Muscle layer of duodenum (tissue), 2 donors: ENCODE measurements at regions not wholly inside any gene's neighbourhood (a gene's known extent, or its start where the extent isn't known, plus 50 kb on each side); places are given as distances from the start of the nearest gene placed in this dataset.

Experiments used
- H3K27ac ChIP-seq: one replicate; pipeline ENCODE4 v1.7.0; 2013; ENCODE audit warnings: mild to moderate bottlenecking, low read length
- H3K27me3 ChIP-seq: one replicate; pipeline ENCODE4 v1.7.0; 2013; ENCODE audit warnings: low read depth, mild to moderate bottlenecking, control low read depth, low read length
- H3K36me3 ChIP-seq, 2 donors: one replicate each; pipeline ENCODE4 v1.7.0; 2013; ENCODE audit warnings: low read length in 2 of 2, control low read depth in 1 of 2, mild to moderate bottlenecking in 1 of 2; ENCODE audit not compliant: insufficient read depth in 2 of 2, control insufficient read depth in 1 of 2
- H3K4me1 ChIP-seq, 2 donors: one replicate each; pipeline ENCODE4 v1.7.0; 2013; ENCODE audit warnings: low read length in 2 of 2, mild to moderate bottlenecking in 2 of 2, control low read depth in 1 of 2, moderate library complexity in 1 of 2; ENCODE audit not compliant: insufficient read depth in 2 of 2, control insufficient read depth in 1 of 2
- H3K4me3 ChIP-seq, 2 donors: one replicate each; pipeline ENCODE4 v1.7.0; 2013; ENCODE audit warnings: low read length in 2 of 2, low read depth in 1 of 2, mild to moderate bottlenecking in 1 of 2
- H3K9me3 ChIP-seq, 2 donors: one replicate each; pipeline ENCODE4 v1.7.0; 2013; ENCODE audit warnings: low read length in 2 of 2, control low read depth in 1 of 2, mild to moderate bottlenecking in 1 of 2; ENCODE audit not compliant: control insufficient read depth in 1 of 2
- donor health status: healthy.

- H3K27ac ChIP-seq, result no peak overlapping the region
- no peaks in the 10 kb centered on the region for H3K27me3 ChIP-seq
- H3K4me1 ChIP-seq, result no peaks in the 10 kb centered on the region
Observed at GRCh38 chr2:152863826-152864225, 145.4 kb downstream of the ARL6IP6 start.

GRCh38 chr2:152861349-152861942 lies 143.0 kb downstream of the ARL6IP6 start:
- H3K27ac ChIP-seq, result no peak overlapping the region
- H3K36me3 ChIP-seq, result no peaks in the 10 kb centered on the region
- no peaks in the 10 kb centered on the region for H3K27me3 ChIP-seq
- no peak overlapping the region for H3K4me3 ChIP-seq
- no peaks in the 10 kb centered on the region for H3K4me1 ChIP-seq
- peaks cover 0 to 3% of the 10 kb centered on the region in 2 donors for H3K9me3 ChIP-seq

More at GRCh38 chr2:152863826-152864225, 145.4 kb downstream of the ARL6IP6 start:
- no peaks in the 10 kb centered on the region for H3K36me3 ChIP-seq
- no peak overlapping the region for H3K4me3 ChIP-seq
- H3K9me3 ChIP-seq, result peaks cover 0 to 3% of the 10 kb centered on the region in 2 donors

DNA sequence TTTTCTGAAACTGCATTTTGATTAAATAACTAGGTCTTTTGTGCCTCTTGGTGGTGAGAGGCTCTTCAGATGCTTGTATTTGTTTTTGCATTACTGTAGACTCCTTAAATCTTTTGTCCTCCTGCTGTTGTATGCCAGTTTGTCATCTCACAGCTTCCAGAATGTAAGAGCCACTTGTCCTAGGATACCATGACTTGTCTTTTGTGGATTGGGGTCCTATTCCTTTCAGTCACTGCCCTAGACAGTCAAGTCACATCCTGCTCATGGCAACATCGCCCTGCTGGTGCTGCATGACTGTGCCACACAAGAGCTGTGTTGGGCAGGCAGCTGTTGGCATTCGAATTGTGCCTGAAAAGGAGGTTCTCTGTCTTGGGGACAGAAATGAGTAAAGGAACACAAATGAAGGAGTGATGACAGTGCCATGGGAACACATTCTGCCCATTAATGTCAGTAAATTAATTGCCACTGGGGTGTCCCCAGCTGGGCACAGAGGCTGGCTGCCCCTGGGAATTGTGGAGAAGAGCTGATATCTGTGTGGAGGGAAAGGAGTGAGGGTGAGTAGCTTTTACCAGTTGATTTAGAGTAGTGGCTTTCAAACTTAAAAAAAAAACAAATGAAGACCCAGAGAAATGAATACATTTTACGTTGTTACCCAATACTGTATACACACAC lies 140.3 kb downstream of the ARL6IP6 start:
- Histone ChIP-seq H3K27ac (no peak overlapping the region), H3K4me1 (no peaks in the 10 kb centered on the region), H3K4me3 (no peak overlapping the region), H3K27me3 (no peaks in the 10 kb centered on the region), H3K9me3 (peaks cover 0 to 2% of the 10 kb centered on the region in 2 donors), H3K36me3 (no peaks in the 10 kb centered on the region)

GRCh38 chr2:152846697-152847470 lies 128.5 kb downstream of the ARL6IP6 start:
- H3K9me3 ChIP-seq, result no peaks in the 10 kb centered on the region

GRCh38 chr2:152835674-152836073 lies 117.3 kb downstream of the ARL6IP6 start:
- no peak overlapping the region for H3K27ac ChIP-seq
- H3K9me3 ChIP-seq, result no peaks in the 10 kb centered on the region
- H3K4me1 ChIP-seq, result no peaks in the 10 kb centered on the region
- H3K27me3 ChIP-seq, result no peaks in the 10 kb centered on the region
- H3K4me3 ChIP-seq, result no peak overlapping the region
- H3K36me3 ChIP-seq, result no peaks in the 10 kb centered on the region

More at GRCh38 chr2:152846697-152847470, 128.5 kb downstream of the ARL6IP6 start:
- no peak overlapping the region for H3K4me3 ChIP-seq
- H3K4me1 ChIP-seq, result no peaks in the 10 kb centered on the region
- no peaks in the 10 kb centered on the region for H3K27me3 ChIP-seq
- no peak overlapping the region for H3K27ac ChIP-seq
- H3K36me3 ChIP-seq, result no peaks in the 10 kb centered on the region

DNA sequence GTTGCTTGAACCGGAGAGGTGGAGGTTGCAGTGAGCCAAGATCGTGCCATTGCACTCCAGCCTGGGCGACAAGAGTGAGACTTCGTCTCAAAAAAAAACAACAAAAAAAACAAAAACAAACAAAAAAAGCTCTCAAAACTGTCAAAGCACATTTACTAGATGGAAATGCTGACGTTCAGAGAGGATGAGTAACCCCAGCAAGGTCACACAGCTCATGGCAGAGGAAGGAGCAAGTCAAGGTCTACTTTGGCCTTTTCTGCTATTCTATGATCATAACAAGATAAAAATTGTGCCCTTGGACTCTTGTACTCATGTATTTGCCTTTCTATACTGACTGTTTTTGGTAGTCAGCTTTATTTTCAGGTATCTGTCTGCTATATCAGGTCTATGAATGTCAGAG lies 109.5 kb downstream of the ARL6IP6 start:
- Histone ChIP-seq H3K9me3 (no peaks in the 10 kb centered on the region), H3K4me3 (no peak overlapping the region), H3K27ac (no peak overlapping the region), H3K4me1 (no peaks in the 10 kb centered on the region), H3K36me3 (no peaks in the 10 kb centered on the region), H3K27me3 (no peaks in the 10 kb centered on the region)

DNA sequence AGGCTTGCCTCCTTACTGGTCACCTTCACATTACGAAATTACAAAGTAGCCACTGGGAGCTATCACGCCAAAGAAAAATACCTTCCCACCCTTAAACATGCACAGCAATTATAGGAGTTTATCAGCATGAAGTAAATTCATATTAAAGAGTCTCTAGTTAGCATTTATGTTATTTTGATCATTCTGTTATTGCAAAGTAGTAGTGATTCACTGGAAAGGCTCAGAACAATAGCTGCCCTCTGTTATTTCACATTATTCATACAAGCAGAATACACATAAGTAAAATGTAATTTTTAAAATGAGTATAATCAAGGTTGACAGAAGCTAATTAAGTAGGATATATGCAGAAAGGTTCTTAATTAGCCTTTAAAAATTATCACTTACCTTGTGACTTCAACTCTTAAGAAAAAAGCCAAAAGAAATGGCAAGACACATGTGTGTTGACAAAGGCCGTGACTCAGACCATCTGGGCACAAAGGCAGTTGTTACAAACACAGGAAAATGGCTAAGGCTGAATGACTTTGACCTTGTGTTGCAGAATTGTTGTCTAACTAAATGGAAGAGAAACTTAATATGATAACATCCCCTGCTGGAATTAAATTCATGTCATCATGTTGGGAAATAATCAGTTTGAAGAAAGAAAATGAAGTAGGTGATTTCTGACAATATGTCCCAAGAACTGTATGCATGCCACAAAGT lies 108.3 kb downstream of the ARL6IP6 start:
- Histone ChIP-seq H3K4me1 (no peaks in the 10 kb centered on the region), H3K27ac (no peak overlapping the region), H3K36me3 (no peaks in the 10 kb centered on the region), H3K4me3 (no peak overlapping the region), H3K9me3 (no peaks in the 10 kb centered on the region), H3K27me3 (no peaks in the 10 kb centered on the region)

DNA sequence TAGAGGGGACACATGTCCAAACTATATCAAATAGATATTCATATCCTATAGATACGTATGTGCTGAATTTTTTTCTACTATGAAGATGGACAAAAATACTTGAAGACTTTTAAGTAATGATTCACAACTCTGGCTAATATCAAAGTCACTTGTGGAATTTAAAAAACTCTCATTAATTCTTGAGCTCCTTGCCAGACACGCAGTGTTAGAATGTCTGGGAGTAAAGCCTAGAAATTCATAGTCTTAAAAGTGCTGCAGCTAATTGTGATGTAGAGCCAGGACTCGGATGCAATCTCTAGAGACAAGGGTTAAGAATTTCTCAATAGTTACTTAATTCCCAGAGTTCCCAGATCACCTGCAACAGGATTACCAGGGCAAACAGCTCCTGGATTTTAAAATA lies 107.4 kb downstream of the ARL6IP6 start:
- no peak overlapping the region for H3K27ac ChIP-seq
- no peak overlapping the region for H3K4me3 ChIP-seq
- H3K36me3 ChIP-seq, result no peaks in the 10 kb centered on the region
- H3K9me3 ChIP-seq, result no peaks in the 10 kb centered on the region
- no peaks in the 10 kb centered on the region for H3K4me1 ChIP-seq
- H3K27me3 ChIP-seq, result no peaks in the 10 kb centered on the region

DNA sequence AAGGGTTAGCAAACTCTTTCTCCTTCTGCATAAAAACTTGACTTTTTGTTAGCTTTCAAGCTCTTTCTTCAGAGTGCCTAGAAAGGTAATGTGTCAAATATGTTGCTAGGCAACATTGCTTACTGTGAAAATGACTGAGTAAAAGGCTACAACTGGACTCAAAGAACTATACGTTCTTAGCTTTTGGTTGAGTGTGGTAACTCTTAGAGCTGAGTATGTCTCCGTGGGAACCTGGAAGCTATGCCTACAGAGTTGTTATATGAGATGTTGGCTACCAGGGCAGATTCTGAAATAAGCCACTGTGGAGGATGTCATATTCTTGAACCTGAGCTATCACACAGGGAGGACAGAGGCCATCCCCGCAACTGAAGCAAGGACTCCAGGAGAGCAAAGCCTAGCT lies 105.5 kb downstream of the ARL6IP6 start:
- Histone ChIP-seq H3K27ac (no peak overlapping the region), H3K4me1 (no peaks in the 10 kb centered on the region), H3K4me3 (no peak overlapping the region), H3K27me3 (no peaks in the 10 kb centered on the region), H3K9me3 (no peaks in the 10 kb centered on the region), H3K36me3 (no peaks in the 10 kb centered on the region)

DNA sequence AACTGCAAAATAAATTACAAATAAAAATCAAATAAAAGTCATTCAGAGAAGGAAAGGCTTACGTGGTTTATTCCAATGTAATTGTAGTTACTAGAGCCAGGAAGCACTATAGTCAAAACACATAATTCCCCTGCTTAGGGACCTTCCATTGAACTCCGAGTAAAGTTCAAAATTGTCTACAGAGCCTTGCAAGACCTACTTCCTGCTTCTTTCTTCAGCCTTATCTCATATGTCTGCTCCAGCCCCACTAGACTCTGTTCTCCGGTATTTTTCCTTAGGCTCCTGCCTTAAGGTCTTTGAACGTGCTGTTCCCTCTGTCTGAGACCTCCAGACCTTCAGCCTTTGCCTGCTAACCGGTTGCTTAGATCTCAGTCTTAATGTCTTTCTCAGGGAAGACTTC lies 104.3 kb downstream of the ARL6IP6 start:
- Histone ChIP-seq H3K4me1 (no peaks in the 10 kb centered on the region), H3K36me3 (no peaks in the 10 kb centered on the region), H3K27ac (no peak overlapping the region), H3K9me3 (no peaks in the 10 kb centered on the region), H3K4me3 (no peak overlapping the region), H3K27me3 (no peaks in the 10 kb centered on the region)

DNA sequence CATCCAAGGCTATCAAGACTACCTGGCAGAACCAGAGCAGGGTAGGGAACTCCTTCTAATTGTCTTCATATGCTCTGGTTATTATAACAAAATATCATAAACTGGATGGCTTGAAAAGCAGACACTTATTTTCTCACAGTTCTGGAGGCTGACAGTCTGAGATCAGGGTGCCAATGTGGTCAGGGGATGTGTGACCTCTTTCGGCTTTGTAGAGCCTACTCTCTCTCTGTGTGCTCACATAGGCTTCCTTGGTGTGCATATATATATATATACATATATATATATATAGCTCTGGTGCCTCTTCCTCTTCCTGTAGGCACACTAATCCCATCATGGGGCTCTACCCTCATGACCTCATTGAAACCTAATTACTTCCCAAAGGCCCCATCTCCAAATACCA lies 101.6 kb downstream of the ARL6IP6 start:
- Histone ChIP-seq H3K36me3 (no peaks in the 10 kb centered on the region), H3K4me3 (no peak overlapping the region), H3K4me1 (no peaks in the 10 kb centered on the region), H3K27me3 (no peaks in the 10 kb centered on the region), H3K9me3 (no peaks in the 10 kb centered on the region), H3K27ac (no peak overlapping the region)
